ENCODE measurements at regions not wholly inside any gene's neighbourhood (a gene's known extent, or its start where the extent isn't known, plus 50 kb on each side); places are given as distances from the start of the nearest gene placed in this dataset.

- no peak overlapping the region for H3K27ac Mint-ChIP-seq (ENCODE audit: unreplicated experiment)
- no peak for TF ChIP-seq CTCF (IDR thresholded peaks at IDR 0.05; ENCODE audit: unreplicated experiment)
- CTCF ChIA-PET, result no interaction called here
- no peaks in the 10 kb centered on the region for H3K9me3 Mint-ChIP-seq (ENCODE audit: low read depth, unreplicated experiment)
- peaks cover 7% of the 10 kb centered on the region for H3K36me3 Mint-ChIP-seq (ENCODE audit: insufficient read depth, unreplicated experiment)
- intact Hi-C loops (cut with micrococcal nuclease; ENCODE audit: unreplicated experiment), result no loop called here
- no peak for DNase-seq
- BruUV-seq (replicated peaks), result no TSS peak
- no peaks in the 10 kb centered on the region for H3K27me3 Mint-ChIP-seq (ENCODE audit: unreplicated experiment)
- peaks cover 7% of the 10 kb centered on the region for H3K4me1 Mint-ChIP-seq (ENCODE audit: low read depth, unreplicated experiment)
- no peak overlapping the region for H3K4me3 Mint-ChIP-seq (ENCODE audit: low read depth, unreplicated experiment)
Observed at GRCh38 chr11:17152306-17152705, 55.5 kb downstream of the PIK3C2A start.

GRCh38 chr11:17150521-17150920 lies 57.3 kb downstream of the PIK3C2A start:
- H3K27me3 Mint-ChIP-seq (ENCODE audit: unreplicated experiment), result no peaks in the 10 kb centered on the region
- H3K36me3 Mint-ChIP-seq (ENCODE audit: insufficient read depth, unreplicated experiment), result peaks cover 16% of the 10 kb centered on the region
- peaks cover 10% of the 10 kb centered on the region for H3K4me1 Mint-ChIP-seq (ENCODE audit: low read depth, unreplicated experiment)
- CTCF ChIA-PET, result no interaction called here
- H3K27ac Mint-ChIP-seq (ENCODE audit: unreplicated experiment), result no peak overlapping the region
- no peaks in the 10 kb centered on the region for H3K9me3 Mint-ChIP-seq (ENCODE audit: low read depth, unreplicated experiment)
- no peak overlapping the region for H3K4me3 Mint-ChIP-seq (ENCODE audit: low read depth, unreplicated experiment)
- TF ChIP-seq CTCF (IDR thresholded peaks at IDR 0.05; ENCODE audit: unreplicated experiment), result no peak
- BruUV-seq (replicated peaks), result no TSS peak
- intact Hi-C loops (cut with micrococcal nuclease; ENCODE audit: unreplicated experiment), result no loop called here
- DNase-seq, result no peak

GRCh38 chr11:17148536-17148935 lies 59.2 kb downstream of the PIK3C2A start:
- Mint-ChIP-seq H3K9me3 (ENCODE audit: low read depth, unreplicated experiment) (no peaks in the 10 kb centered on the region), H3K27ac (ENCODE audit: unreplicated experiment) (no peak overlapping the region), H3K36me3 (ENCODE audit: insufficient read depth, unreplicated experiment) (peaks cover 16% of the 10 kb centered on the region), H3K4me3 (ENCODE audit: low read depth, unreplicated experiment) (no peak overlapping the region), H3K27me3 (ENCODE audit: unreplicated experiment) (no peaks in the 10 kb centered on the region), H3K4me1 (ENCODE audit: low read depth, unreplicated experiment) (peaks cover 10% of the 10 kb centered on the region)
- BruUV-seq (replicated peaks), result no TSS peak
- intact Hi-C loops (cut with micrococcal nuclease; ENCODE audit: unreplicated experiment), result no loop called here
- CTCF ChIA-PET, result interaction anchor here (0.7 kb wide), 1 partner anchor 267 kb away, joined by 3 read pairs; no protein-coding TSS in a partner anchor
- no peak for DNase-seq
- no peak for TF ChIP-seq CTCF (IDR thresholded peaks at IDR 0.05; ENCODE audit: unreplicated experiment)

- no peak overlapping the region for H3K27ac Mint-ChIP-seq (ENCODE audit: unreplicated experiment)
- H3K27me3 Mint-ChIP-seq (ENCODE audit: unreplicated experiment), result no peaks in the 10 kb centered on the region
- CTCF ChIA-PET, result no interaction called here
- H3K4me1 Mint-ChIP-seq (ENCODE audit: low read depth, unreplicated experiment), result peaks cover 10% of the 10 kb centered on the region
- H3K9me3 Mint-ChIP-seq (ENCODE audit: low read depth, unreplicated experiment), result no peaks in the 10 kb centered on the region
- TF ChIP-seq CTCF (IDR thresholded peaks at IDR 0.05; ENCODE audit: unreplicated experiment), result no peak
- no peak for DNase-seq
- BruUV-seq (replicated peaks), result no TSS peak
- intact Hi-C loops (cut with micrococcal nuclease; ENCODE audit: unreplicated experiment), result no loop called here
- H3K36me3 Mint-ChIP-seq (ENCODE audit: insufficient read depth, unreplicated experiment), result peaks cover 24% of the 10 kb centered on the region
- H3K4me3 Mint-ChIP-seq (ENCODE audit: low read depth, unreplicated experiment), result no peak overlapping the region
Observed at GRCh38 chr11:17145972-17146371, 61.8 kb downstream of the PIK3C2A start.
